ENCODE measurements at regions not wholly inside any gene's neighbourhood (a gene's known extent, or its start where the extent isn't known, plus 50 kb on each side); places are given as distances from the start of the nearest gene placed in this dataset.

DNA sequence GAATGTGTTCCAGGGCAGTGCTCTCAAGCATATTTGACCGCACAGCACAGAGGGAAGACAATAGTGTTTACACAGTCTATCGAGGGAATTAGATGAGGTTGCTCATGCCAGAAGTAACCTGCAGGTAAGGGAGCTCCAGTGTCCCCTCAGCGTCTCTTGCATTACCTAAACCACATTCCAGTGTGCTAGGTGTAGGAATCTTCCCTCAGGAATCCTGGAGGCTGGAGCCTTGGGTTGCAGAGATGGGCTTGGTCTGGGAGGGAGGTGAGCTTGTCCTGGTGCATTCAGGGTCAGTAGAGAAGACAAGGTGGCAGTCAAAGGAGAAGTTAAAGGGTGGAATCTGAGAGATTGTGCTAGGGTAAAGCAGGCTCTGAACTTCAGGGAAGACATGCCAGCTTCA lies 56.3 kb downstream of the SOX14 start:
- TF ChIP-seq, protein P1, sequence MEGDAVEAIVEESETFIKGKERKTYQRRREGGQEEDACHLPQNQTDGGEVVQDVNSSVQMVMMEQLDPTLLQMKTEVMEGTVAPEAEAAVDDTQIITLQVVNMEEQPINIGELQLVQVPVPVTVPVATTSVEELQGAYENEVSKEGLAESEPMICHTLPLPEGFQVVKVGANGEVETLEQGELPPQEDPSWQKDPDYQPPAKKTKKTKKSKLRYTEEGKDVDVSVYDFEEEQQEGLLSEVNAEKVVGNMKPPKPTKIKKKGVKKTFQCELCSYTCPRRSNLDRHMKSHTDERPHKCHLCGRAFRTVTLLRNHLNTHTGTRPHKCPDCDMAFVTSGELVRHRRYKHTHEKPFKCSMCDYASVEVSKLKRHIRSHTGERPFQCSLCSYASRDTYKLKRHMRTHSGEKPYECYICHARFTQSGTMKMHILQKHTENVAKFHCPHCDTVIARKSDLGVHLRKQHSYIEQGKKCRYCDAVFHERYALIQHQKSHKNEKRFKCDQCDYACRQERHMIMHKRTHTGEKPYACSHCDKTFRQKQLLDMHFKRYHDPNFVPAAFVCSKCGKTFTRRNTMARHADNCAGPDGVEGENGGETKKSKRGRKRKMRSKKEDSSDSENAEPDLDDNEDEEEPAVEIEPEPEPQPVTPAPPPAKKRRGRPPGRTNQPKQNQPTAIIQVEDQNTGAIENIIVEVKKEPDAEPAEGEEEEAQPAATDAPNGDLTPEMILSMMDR (IDR thresholded peaks at IDR 0.05; ENCODE audit: low read depth, low read length, missing control alignments) = no peak
- DNase-seq (ENCODE audit: extremely low read depth, low read depth) = no peak
- no peak overlapping the region for H3K4me3 ChIP-seq (replicated peaks; ENCODE audit: low read depth, low read length)

DNA sequence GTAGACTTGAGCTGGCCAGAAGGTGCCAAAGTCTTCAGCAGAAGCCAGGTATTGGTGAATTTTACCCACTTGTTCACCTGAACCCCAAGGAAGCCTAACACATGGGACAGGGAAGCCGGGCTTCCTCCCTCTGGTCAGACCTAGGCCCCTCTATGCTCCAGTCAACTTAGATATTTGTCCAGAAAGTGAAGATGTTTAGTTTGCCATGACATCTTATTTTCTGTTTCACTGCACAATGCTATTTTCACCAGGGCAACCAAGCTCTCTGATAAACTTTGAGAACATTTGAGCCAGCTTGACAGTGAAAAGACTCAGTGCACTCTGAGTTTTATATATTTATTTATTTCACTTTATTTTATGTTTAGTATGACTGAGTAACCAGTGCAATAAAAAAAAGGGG lies 71.0 kb downstream of the SOX14 start:
- no peak overlapping the region for H3K4me3 ChIP-seq (replicated peaks; ENCODE audit: low read depth, low read length)
- TF ChIP-seq, protein P1 (IDR thresholded peaks at IDR 0.05; ENCODE audit: low read depth, low read length, missing control alignments) = no peak
- no peak for DNase-seq (ENCODE audit: extremely low read depth, low read depth)

DNA sequence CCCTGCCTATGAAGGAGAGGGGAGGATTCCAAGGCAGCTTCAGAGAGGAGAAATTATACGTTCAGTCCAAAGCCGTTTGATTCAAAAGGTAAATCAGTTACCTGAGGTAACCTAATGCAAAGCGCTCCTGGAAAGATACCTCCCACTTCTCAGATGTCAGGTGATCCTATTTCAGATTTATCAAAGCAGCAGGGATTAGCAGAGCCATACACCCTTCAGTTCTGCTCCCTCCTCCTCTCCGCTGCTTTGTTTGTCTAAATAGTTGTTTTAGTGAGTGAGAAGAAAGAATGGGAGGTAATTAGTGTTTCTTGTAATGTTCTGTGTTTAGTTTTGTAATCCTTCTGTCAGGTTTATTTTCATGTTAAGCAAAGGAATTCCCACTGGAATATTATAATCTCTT lies 81.1 kb downstream of the SOX14 start:
- DNase-seq (ENCODE audit: extremely low read depth, low read depth) = no peak
- TF ChIP-seq, protein P1 (IDR thresholded peaks at IDR 0.05; ENCODE audit: low read depth, low read length, missing control alignments) = no peak
- H3K4me3 ChIP-seq (replicated peaks; ENCODE audit: low read depth, low read length) = no peak overlapping the region

DNA sequence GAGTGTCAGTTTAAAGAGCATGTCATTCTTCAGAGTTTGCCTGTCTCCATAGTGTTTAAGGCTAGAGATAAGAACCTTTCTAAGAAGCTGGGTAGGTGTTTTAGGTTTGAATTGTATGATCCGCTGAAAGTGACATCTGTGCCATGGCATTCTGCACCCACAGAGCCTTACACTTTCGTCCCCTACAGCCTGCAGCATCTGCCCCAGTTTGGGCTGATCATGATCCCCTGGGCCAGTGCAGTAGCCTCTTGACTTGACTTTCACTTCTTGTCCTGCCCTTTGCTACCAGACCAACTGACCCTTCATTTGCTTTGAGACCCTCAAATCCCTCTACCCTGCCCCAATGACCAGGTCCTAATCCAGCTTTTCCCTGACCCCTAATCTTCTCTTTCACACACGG lies 81.6 kb downstream of the SOX14 start:
- TF ChIP-seq, protein P1 (IDR thresholded peaks at IDR 0.05; ENCODE audit: low read depth, low read length, missing control alignments) = no peak
- H3K4me3 ChIP-seq (replicated peaks; ENCODE audit: low read depth, low read length) = no peak overlapping the region
- DNase-seq (ENCODE audit: extremely low read depth, low read depth) = no peak

DNA sequence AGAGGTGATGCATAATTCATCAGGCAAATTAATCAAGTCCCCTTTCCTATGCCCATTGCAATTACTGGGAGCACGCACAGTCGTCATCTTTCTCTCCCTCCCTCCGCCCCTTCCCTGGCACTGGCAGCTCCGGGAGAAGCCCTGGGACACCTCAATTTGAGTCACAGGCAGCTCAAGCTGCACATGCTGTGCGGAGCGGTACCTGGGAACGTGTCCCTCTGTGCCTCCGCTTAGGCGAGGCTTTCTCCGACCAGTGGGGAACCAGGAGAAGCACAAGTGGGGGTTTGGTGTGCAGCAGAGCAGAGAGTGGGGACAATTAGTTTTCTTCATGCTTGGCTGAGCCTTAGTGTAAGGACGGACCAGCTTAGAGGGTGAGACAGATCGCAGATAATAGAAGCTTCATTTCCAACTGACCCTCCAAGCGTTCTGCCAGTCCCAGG lies 88.3 kb downstream of the SOX14 start:
- TF ChIP-seq, protein P1 (IDR thresholded peaks at IDR 0.05; ENCODE audit: low read depth, low read length, missing control alignments) = no peak
- H3K4me3 ChIP-seq (replicated peaks; ENCODE audit: low read depth, low read length) = no peak overlapping the region
- no peak for DNase-seq (ENCODE audit: extremely low read depth, low read depth)

DNA sequence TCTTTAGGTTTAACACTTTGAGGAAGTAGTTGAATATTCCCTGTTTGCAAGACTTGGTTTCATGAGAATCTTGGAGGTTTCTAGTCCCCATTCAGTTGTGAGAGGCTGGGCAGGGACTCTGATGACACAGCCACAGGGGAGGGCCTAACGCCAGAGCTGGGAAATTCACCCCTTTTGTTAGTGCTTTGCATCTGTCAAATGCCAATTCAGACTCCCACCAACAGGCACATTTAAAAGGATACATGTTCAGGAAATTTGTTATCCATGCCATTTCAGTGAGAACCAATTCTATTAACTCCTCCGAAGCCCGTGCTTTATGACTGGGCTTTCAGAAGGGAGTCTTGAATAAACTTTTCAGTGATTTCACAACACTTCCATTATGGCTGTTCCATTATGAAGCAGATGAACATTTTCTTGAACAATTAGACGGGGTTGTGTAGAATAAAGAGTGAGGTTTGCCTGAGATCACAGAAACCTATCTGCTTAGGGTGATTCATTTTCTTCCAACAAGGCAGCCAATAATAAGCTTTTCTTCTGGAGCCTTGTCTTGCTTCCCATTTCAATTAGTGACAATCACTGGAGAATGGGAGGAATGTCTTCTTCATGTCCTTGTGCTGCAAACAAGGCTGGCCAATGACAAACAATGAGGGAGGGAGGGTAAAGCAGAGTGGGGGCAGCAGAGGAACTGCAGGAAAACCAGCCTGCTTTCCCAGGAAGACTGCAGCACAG lies 90.6 kb downstream of the SOX14 start:
- no peak overlapping the region for H3K4me3 ChIP-seq (replicated peaks; ENCODE audit: low read depth, low read length)
- TF ChIP-seq, protein P1 (IDR thresholded peaks at IDR 0.05; ENCODE audit: low read depth, low read length, missing control alignments) = no peak
- no peak for DNase-seq (ENCODE audit: extremely low read depth, low read depth)

DNA sequence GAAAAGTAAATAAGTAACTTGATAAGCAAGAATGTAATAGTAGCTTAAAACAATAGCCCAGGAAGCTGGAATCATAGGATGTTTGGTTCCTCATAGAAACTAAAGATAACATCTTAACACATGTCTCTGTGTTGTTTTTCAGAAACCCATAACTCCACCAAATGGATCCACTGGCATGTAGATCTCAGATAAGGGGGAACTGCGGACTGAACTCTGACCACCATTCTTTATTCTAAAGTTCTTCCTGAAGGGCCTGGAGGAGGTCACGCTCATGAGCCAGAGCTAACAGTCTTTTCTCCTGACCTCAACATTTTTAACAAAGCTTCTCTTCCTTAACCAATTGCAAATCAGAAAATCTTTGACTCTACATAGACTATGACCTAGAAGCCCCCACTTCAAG lies 101.9 kb downstream of the SOX14 start:
- H3K4me3 ChIP-seq (replicated peaks; ENCODE audit: low read depth, low read length) = no peak overlapping the region
- TF ChIP-seq, protein P1 (IDR thresholded peaks at IDR 0.05; ENCODE audit: low read depth, low read length, missing control alignments) = no peak
- DNase-seq (ENCODE audit: extremely low read depth, low read depth) = no peak
